ENCODE measurements at regions not wholly inside any gene's neighbourhood (a gene's known extent, or its start where the extent isn't known, plus 50 kb on each side); places are given as distances from the start of the nearest gene placed in this dataset.
"Not testable (repeated sequence)": the region's sequence is repeated elsewhere in the genome, so short reads cannot be mapped to it uniquely, and the experiment has no call there.

DNA sequence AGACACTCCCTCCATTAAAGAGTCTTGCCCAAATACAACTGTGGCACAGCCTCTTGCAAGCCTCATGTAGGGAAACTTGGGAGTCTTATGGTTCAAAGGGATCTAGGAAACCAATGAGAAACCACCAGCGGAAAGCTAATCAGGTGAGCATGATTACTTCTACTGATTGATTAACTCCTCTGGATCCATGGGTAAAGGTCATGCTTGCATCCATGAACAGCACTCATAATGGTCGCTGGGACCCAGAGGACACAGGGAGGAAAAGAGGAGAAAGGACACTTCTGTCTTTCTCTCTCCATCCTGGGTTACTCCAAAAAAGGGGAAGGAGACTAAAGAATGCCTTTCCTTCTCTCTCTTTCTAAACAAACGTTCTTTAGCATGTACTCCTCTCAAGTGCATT lies 1397.2 kb downstream of the LRFN5 start:
- in situ Hi-C loops (cut with MboI; ENCODE audit: low sequenced_read_pairs, unreplicated experiment), result no loop called here
- no peak for DNase-seq (ENCODE audit: low spot score)
- TF ChIP-seq, protein P1, sequence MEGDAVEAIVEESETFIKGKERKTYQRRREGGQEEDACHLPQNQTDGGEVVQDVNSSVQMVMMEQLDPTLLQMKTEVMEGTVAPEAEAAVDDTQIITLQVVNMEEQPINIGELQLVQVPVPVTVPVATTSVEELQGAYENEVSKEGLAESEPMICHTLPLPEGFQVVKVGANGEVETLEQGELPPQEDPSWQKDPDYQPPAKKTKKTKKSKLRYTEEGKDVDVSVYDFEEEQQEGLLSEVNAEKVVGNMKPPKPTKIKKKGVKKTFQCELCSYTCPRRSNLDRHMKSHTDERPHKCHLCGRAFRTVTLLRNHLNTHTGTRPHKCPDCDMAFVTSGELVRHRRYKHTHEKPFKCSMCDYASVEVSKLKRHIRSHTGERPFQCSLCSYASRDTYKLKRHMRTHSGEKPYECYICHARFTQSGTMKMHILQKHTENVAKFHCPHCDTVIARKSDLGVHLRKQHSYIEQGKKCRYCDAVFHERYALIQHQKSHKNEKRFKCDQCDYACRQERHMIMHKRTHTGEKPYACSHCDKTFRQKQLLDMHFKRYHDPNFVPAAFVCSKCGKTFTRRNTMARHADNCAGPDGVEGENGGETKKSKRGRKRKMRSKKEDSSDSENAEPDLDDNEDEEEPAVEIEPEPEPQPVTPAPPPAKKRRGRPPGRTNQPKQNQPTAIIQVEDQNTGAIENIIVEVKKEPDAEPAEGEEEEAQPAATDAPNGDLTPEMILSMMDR (IDR thresholded peaks at IDR 0.05; ENCODE audit: borderline replicate concordance, control extremely low read depth, extremely low read depth, insufficient read depth, missing control alignments), result no peak

DNA sequence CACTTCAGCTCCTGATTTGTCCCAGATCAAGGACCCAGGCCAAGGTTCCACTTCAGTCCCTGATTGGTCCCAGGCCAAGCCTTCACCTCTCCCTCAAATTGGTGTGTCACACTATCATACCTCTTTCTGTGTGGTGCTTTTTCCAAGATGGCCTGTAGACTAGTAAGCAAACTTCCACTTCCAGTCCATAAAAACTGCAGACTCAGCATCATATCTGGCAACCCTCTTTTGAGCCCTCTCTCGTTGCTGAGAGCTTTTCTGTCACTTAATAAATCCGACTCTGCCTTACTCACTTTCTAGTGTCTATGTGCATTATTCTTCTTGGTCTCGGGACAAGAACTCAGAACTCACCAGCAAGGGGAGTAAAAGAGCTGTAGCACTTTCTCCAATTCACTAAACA lies 1395.1 kb downstream of the LRFN5 start:
- TF ChIP-seq, protein P1 (IDR thresholded peaks at IDR 0.05; ENCODE audit: borderline replicate concordance, control extremely low read depth, extremely low read depth, insufficient read depth, missing control alignments), result no peak
- no peak for DNase-seq (ENCODE audit: low spot score)
- in situ Hi-C loops (cut with MboI; ENCODE audit: low sequenced_read_pairs, unreplicated experiment), result no loop called here

DNA sequence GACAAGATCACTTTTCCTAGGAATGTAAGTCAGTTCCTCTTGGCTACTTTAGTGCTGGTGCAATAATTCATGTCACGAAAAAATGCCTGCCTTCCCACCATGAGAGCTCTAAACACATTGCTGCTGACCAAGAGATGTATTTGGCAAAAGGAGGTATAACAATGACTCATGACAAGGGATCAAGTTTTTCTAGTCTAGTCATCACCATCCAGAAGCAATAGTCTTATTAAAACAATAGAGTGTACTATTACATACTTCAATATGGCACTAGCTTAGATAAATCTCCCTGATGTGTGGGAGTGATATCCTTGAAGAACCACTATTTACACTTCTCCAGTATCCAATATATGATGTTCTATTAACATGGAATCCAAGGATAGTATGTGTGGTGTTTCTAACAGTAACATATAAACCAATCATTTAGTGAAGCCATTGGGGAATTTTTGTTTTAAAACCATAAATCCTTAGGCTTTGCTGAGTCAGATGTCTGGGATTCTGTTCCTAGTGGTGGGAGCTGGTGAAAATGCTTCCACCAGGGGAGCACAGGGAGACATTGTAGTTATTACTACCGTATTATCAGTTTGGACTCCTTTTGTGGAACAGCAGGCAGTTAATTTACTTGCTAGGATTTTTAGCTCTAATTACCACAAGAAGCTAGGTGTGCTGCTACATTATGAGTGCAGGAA lies 1387.5 kb downstream of the LRFN5 start:
- no peak for DNase-seq (ENCODE audit: low spot score)
- in situ Hi-C loops (cut with MboI; ENCODE audit: low sequenced_read_pairs, unreplicated experiment), result no loop called here
- TF ChIP-seq, protein P1 (IDR thresholded peaks at IDR 0.05; ENCODE audit: borderline replicate concordance, control extremely low read depth, extremely low read depth, insufficient read depth, missing control alignments), result no peak

DNA sequence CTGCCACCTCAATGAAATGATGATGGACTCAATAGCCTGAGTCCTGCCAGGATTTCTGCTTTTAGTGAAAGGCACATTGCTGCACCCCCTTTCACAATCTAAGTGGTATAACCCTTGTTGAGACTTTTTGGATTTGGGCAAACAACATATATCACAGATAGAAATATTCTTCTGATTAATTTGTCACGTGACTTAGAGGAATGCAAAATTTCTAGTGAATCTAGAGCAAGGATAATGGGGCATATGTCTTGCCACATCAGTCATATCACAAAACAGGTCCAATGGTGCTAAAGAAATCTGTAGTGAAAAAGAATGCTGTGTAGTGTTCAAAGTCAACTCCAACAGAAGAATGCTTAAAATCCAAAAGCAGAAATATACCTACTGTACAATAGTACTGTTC lies 1386.3 kb downstream of the LRFN5 start:
- in situ Hi-C loops (cut with MboI; ENCODE audit: low sequenced_read_pairs, unreplicated experiment), result no loop called here
- TF ChIP-seq, protein P1 (IDR thresholded peaks at IDR 0.05; ENCODE audit: borderline replicate concordance, control extremely low read depth, extremely low read depth, insufficient read depth, missing control alignments), result no peak
- DNase-seq (ENCODE audit: low spot score), result no peak

DNA sequence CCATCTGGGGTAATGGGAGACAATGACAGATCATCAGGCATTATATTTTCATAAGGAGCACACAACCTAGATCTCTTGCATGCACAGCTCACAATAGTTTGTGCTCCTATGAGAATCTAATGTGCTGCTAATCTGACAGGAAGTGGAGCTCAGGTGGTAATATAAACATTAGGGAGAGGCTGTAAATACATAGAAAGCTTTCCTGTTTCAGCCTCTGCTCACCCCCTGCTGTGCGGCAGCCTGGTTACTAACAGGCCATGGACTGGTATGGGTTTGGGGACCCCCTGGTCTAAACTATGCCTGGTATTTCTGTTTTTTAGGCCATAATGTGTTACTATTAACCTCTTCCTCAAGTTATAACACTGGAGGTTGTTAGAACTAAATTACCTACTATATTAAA lies 1373.7 kb downstream of the LRFN5 start:
- no peak for DNase-seq (ENCODE audit: low spot score)
- in situ Hi-C loops (cut with MboI; ENCODE audit: low sequenced_read_pairs, unreplicated experiment), result no loop called here
- TF ChIP-seq, protein P1 (IDR thresholded peaks at IDR 0.05; ENCODE audit: borderline replicate concordance, control extremely low read depth, extremely low read depth, insufficient read depth, missing control alignments), result no peak

DNA sequence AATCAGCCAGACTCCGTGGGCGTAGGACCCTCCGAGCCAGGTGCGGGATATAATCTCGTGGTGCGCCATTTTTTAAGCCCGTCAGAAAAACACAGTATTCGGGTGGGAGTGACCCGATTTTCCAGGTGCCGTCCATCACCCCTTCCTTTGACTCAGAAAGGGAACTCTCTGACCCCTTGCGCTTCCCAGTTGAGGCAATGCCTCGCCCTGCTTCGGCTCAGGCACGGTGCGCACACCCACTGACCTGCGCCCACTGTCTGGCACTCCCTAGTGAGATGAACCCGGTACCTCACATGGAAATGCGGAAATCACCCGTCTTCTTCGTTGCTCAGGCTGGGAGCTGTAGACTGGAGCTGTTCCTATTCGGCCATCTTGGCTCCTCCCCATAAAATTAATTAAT lies 1366.5 kb downstream of the LRFN5 start:
- in situ Hi-C loops (cut with MboI; ENCODE audit: low sequenced_read_pairs, unreplicated experiment); DNase-seq (ENCODE audit: low spot score): not testable (repeated sequence)

DNA sequence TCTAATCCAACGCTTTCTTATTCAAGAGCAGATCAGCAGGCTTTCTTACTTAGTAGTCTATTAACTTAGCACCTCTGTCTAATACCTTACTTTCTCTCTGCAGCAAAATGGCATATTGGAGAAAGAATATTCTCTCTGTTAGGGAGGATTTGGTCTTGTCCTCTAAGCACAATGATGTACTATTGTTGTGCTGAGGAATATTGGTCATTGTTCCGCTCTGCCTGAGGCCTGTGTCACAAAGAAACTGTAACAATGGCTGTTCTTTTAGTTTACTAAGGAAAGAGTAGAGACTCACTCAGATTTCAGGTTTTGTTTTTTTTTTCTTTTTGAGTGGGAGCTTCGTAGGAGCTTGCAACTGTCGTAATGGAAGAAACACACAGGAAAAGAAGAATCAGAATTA lies 1358.8 kb downstream of the LRFN5 start:
- in situ Hi-C loops (cut with MboI; ENCODE audit: low sequenced_read_pairs, unreplicated experiment), result no loop called here

More for the DNA sequence above, 1358.8 kb downstream of the LRFN5 start:
- no peak for DNase-seq (ENCODE audit: low spot score)
- TF ChIP-seq, protein P1 (IDR thresholded peaks at IDR 0.05; ENCODE audit: borderline replicate concordance, control extremely low read depth, extremely low read depth, insufficient read depth, missing control alignments), result no peak

Data from GM13976 (cell line).